ENCODE measurements at regions not wholly inside any gene's neighbourhood (a gene's known extent, or its start where the extent isn't known, plus 50 kb on each side); places are given as distances from the start of the nearest gene placed in this dataset.

DNA sequence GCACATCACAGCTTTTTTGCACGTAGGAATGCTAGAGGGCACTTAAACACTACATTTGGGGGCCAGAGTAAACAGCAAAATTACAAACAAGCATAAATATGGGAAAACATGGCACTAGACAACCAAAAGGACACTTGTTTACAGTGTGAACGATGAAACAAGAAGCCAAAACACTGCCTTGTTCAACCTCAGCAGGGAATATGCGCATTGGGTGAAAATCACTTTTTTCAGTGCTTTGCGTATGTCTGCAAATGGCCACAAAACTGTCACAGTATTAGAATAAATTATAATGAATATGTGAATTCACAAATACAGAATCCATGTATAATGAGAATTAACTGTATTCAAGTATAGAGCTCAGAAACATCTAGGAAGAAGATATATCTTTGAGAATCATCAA is 1064.0 kb upstream of the GYPC start:
- TF ChIP-seq, protein P1, sequence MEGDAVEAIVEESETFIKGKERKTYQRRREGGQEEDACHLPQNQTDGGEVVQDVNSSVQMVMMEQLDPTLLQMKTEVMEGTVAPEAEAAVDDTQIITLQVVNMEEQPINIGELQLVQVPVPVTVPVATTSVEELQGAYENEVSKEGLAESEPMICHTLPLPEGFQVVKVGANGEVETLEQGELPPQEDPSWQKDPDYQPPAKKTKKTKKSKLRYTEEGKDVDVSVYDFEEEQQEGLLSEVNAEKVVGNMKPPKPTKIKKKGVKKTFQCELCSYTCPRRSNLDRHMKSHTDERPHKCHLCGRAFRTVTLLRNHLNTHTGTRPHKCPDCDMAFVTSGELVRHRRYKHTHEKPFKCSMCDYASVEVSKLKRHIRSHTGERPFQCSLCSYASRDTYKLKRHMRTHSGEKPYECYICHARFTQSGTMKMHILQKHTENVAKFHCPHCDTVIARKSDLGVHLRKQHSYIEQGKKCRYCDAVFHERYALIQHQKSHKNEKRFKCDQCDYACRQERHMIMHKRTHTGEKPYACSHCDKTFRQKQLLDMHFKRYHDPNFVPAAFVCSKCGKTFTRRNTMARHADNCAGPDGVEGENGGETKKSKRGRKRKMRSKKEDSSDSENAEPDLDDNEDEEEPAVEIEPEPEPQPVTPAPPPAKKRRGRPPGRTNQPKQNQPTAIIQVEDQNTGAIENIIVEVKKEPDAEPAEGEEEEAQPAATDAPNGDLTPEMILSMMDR (IDR thresholded peaks at IDR 0.05): no peak
- Mint-ChIP-seq H3K9me3 (peaks cover 18% of the 10 kb centered on the region), H3K36me3 (ENCODE audit: low read depth) (no peaks in the 10 kb centered on the region), H3K27me3 (ENCODE audit: insufficient read depth) (no peaks in the 10 kb centered on the region), H3K27ac (no peak overlapping the region), H3K4me1 (ENCODE audit: low read depth) (no peaks in the 10 kb centered on the region), H3K4me3 (no peak overlapping the region)
- no peak for DNase-seq

DNA sequence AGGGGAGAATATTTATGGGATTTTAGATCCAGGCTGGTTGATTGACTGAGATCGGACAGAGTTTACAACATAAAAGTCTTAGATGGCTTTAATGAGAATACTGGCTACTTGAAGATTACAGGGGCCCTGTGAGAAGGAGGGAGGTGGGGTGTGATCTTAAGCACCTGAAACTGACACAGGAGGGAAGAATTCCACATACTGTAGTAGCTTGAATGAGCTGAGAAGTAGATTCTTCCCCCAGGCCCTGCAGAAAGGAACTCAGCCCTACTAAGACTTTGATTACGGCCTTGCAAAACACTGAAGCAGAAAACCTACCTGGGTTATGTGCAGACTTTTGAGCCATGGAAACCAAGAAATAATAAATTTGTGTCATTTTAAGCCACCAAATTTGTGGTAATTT is 1062.9 kb upstream of the GYPC start:
- H3K9me3 Mint-ChIP-seq: peaks cover 24% of the 10 kb centered on the region
- TF ChIP-seq, protein P1 (IDR thresholded peaks at IDR 0.05): no peak
- H3K36me3 Mint-ChIP-seq (ENCODE audit: low read depth): no peaks in the 10 kb centered on the region
- no peak for DNase-seq
- no peaks in the 10 kb centered on the region for H3K27me3 Mint-ChIP-seq (ENCODE audit: insufficient read depth)
- H3K27ac Mint-ChIP-seq: no peak overlapping the region
- H3K4me3 Mint-ChIP-seq: no peak overlapping the region
- no peaks in the 10 kb centered on the region for H3K4me1 Mint-ChIP-seq (ENCODE audit: low read depth)

DNA sequence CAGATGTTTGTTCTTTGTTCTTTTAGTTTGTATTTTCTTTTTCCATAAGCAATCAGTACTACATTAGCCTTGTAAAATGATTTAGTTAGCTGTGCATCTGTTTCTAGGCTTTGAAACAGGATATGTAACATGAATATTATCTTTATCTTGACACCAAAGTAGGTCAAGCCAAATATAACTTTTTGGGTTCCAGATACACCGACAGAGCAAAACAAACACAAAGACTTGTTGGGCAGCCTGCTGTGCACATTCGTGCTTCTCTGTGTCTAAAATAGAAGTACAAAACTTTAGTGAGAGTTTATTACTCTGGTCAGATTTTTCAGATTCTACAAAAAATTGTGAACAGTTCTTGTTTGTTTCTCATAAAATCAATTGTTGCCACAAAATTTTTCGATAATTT is 1059.3 kb upstream of the GYPC start:
- DNase-seq: no peak
- Mint-ChIP-seq H3K36me3 (ENCODE audit: low read depth) (no peaks in the 10 kb centered on the region), H3K9me3 (peaks cover 14% of the 10 kb centered on the region), H3K4me3 (no peak overlapping the region), H3K27ac (no peak overlapping the region), H3K4me1 (ENCODE audit: low read depth) (no peaks in the 10 kb centered on the region), H3K27me3 (ENCODE audit: insufficient read depth) (no peaks in the 10 kb centered on the region)
- TF ChIP-seq, protein P1 (IDR thresholded peaks at IDR 0.05): no peak

DNA sequence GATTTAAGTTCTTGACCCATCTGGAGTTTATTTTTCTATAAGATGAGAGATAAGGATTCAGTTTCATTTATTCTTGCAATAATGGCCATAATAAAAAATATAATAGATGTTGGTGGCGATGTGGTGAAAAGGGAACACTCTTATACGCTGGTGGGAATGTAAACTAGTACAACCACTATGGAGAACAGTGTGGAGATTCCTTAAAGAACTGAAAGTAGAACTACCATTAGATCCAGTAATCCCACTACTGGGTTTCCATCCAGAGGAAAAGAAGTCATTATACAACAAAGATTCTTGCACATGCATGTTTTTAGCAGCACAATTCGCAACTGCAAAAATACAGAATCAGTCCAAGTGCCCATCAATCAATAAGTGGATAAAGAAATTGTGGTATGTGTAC is 1040.5 kb upstream of the GYPC start:
- no peak for DNase-seq
- no peaks in the 10 kb centered on the region for H3K36me3 Mint-ChIP-seq (ENCODE audit: low read depth)
- no peak overlapping the region for H3K27ac Mint-ChIP-seq
- TF ChIP-seq, protein P1 (IDR thresholded peaks at IDR 0.05): no peak
- no peaks in the 10 kb centered on the region for H3K4me1 Mint-ChIP-seq (ENCODE audit: low read depth)
- no peaks in the 10 kb centered on the region for H3K27me3 Mint-ChIP-seq (ENCODE audit: insufficient read depth)
- no peak overlapping the region for H3K4me3 Mint-ChIP-seq
- peaks cover 12% of the 10 kb centered on the region; the same call in 1 of the 2 replicates for H3K9me3 Mint-ChIP-seq

DNA sequence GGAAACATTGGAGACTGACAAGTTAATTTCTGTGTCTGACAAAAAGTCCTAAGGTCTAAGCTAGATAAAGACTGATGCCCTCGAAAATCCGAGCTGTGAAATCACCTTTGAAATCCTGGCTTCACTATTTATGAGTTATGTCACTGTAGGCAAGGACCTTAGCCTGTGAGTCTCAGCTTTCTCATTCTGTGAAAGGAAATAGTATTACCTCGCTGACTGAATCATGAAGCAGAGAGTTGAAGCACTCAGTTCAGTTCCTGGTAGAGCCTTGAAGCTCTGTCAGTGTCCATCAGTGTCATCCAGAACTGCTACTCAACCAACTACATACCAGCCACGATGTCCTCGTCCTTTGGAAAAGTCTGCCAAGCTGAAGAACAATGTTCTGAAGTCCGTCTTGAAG is 1025.6 kb upstream of the GYPC start:
- Mint-ChIP-seq H3K27ac (no peak overlapping the region), H3K4me1 (ENCODE audit: low read depth) (no peaks in the 10 kb centered on the region), H3K36me3 (ENCODE audit: low read depth) (0 out of 2 replicates have a peak, but pooled peaks cover 5% of the 10 kb centered on the region), H3K4me3 (no peak overlapping the region), H3K9me3 (peaks cover 57% of the 10 kb centered on the region), H3K27me3 (ENCODE audit: insufficient read depth) (no peaks in the 10 kb centered on the region; the same call in 1 of the 2 replicates)
- TF ChIP-seq, protein P1 (IDR thresholded peaks at IDR 0.05): no peak
- no peak for DNase-seq

DNA sequence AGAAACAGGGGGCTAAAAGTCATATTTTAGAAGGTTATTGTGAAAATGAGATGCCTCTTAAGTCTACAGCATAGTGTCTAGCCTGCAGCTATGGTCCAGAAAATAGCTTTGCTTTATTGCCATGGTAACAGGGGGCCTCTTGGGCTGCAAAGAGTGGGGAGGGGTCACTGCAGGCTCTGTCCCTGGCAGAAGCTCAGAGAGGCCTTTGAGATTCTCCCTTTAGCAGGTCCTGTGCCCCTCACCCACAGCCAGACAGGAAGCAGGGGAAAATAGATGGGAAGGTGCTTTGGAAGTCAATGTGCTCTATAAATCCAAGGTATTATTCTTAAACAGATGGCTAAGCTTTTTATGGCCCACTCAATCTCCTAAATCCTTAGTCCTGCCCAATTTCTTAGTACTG is 1021.3 kb upstream of the GYPC start:
- Mint-ChIP-seq H3K9me3 (peaks cover 32% of the 10 kb centered on the region), H3K4me1 (ENCODE audit: low read depth) (no peaks in the 10 kb centered on the region), H3K4me3 (no peak overlapping the region), H3K27me3 (ENCODE audit: insufficient read depth) (no peaks in the 10 kb centered on the region; the same call in 1 of the 2 replicates), H3K36me3 (ENCODE audit: low read depth) (peaks cover 9% of the 10 kb centered on the region; the same call in 1 of the 2 replicates), H3K27ac (no peak overlapping the region)
- no peak for DNase-seq
- TF ChIP-seq, protein P1 (IDR thresholded peaks at IDR 0.05): no peak
